ENCODE measurements at regions not wholly inside any gene's neighbourhood (a gene's known extent, or its start where the extent isn't known, plus 50 kb on each side); places are given as distances from the start of the nearest gene placed in this dataset.
"Not testable (repeated sequence)": the region's sequence is repeated elsewhere in the genome, so short reads cannot be mapped to it uniquely, and the experiment has no call there.

DNA sequence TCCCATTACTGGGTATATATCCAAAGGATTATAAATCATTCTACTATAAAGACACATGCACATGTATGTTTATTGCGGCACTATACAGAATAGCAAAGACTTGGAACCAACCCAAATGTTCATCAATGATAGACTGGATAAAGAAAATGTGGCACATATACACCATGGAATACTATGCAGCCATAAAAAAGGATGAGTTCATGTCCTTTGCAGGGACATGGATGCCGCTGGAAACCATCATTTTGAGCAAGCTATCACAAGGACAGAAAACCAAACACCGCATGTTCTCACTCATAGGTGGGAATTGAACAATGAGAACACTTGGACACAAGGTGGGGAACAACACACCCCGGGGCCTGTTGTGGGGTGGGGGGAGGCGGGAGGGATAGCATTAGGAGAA lies 57.0 kb upstream of the NEUROD1 start:
- DNase-seq, result not testable (repeated sequence)

DNA sequence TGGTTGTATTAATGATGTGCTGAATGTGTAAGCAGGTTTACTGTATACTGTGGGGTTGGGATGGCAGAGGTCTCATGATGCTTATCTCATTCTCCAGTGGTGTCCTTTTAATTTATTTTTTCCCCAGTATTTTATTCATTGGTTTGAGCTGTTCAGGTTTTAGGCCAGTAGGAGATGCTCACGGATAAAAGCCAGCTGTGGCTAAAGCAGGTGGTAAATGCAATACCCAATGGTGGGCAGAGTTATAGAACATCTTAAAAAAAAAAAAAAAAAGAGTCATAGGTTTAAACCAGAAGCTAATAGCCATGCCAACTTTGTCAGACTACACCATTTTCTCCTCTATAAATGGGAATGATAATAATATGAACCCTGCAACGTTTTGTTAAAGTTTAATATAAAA lies 57.8 kb upstream of the NEUROD1 start:
- DNase-seq, result no peak

DNA sequence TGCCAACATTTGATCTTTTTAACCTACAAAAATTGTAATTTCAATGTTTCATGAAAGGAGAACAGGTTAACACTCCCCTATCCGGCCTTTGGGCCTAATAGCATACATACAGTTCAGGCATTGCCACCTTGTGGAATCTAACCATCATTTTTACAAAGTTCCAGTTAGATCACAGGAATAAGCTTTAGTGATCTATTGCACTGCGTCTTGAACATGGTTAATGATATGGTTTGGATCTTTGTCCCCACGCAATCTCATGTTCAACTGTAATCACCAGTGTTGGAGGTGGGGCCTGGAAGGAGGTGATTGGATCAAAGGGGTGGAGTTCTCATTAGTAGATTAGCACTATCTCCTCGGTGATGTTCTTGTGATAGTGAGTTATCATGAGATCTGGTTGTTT lies 58.2 kb upstream of the NEUROD1 start:
- no peak for DNase-seq

DNA sequence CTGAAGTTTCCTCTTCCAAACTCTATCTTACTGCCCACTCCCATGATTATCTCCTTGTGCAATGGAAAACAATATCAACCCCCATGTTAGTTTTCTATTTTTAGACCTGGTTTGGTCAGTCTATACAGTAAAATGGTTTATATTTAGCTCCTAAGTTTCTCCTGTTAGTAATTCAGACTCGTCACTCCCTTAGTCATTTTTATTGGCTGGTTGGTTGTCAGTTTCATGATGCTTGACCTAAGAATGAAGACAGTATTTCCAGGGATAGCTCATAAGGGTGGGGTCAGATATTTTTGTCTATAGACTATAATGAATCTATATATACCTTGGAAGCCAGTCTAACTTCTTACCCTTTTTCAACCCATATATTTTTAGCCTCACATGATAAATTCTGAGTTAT lies 61.4 kb upstream of the NEUROD1 start:
- DNase-seq, result no peak

DNA sequence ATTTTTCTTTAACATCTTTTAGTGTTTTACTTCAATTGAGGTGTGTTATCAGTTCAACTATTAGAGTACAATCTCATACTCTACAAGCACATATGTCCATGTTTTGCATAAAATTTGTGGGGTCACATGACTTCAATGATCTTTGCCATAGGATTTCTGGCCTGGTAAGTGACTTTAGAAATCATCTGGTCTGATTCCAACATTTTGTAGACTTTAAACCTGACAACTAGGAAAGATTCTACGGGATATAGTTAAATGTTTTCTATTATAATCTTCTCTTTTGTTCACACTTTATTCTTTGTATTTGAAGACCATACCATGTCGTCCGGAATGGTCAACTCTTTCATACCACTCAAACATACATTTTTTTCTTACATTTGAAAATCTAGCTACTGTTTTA lies 62.0 kb upstream of the NEUROD1 start:
- no peak for DNase-seq

DNA sequence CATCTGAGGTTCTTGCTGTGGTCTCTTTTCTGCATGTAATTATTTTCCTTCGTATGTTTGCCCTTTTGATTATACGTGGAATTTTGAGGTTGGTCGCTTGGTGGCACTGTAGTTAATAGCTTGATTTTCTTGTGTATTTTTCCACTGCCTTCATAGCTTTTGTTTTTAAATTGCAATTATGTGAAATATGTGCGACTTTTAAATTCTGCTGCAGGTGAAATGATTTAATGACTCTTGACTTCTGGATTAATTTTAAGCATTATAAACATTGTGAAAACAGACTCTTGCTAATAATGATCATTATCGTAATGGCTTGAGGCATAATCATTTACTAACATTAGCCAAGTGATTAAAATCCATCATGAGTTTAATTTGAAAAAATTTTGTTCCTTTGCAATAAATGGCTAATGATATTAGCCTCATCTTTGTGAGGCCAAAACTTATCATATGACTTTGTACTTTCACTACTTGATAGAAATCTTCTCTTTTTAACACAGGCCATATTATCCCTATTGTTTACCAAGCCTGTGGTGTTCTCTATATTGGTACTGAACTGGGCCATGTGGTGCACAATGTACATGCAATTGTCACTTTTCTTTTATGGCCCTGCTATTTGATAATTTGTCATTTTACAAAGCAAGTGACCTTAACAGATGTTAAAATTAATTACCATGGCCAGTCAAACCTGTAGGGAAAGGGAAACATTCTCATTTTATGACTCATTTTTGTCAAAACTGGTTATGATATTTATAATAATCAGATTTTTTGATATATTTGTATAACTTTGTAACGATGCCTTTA lies 62.8 kb upstream of the NEUROD1 start:
- DNase-seq, result peak; percentile 32

DNA sequence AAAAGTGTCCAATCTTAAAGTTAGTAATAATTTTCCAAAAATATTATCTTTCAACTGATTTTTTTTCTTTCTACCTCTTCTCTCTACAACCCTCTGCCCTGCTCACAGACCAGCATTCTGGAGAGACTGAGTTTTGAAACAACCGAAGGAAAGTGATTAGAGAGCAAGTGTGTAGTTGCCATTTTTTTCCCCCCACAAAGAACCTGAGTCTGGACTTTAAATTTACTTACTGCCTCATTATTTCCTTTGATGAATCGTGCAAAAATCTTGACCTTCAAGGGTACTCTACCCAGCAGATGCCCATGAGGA lies 63.4 kb upstream of the NEUROD1 start:
- DNase-seq, result no peak

DNA sequence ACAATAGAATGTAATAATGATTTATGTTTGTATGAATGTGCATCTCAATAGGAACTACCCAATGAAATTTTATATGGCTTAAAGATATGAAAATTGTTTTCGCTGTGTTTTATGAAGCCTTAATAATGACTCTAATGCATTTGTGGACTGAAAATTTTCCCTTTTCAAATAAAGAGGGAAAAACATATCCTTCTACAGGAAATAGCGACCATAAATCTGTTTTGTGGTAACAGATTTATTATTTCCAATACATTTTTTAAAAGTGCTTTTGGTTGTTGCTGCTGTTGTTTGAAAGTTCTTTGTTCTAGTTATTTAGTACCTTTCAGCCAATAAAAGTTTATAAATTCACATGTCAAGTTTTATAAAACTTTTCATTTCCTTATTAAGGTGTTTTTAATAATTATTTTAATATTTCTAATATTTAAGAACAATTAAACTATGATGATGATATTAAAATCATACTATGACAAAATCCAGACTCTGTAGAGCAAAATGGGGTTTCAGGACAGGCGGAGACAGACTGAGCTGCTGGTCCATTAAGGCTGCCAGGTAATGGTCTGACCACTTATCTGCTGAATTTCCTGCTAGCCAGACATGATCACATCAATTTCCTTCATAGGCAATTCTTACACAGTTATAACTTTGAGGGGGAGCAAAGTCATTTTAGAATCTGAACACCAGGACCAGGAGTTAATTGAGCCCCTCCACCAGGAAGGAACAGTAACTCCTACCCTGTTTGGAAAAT lies 65.7 kb upstream of the NEUROD1 start:
- DNase-seq, result no peak

DNA sequence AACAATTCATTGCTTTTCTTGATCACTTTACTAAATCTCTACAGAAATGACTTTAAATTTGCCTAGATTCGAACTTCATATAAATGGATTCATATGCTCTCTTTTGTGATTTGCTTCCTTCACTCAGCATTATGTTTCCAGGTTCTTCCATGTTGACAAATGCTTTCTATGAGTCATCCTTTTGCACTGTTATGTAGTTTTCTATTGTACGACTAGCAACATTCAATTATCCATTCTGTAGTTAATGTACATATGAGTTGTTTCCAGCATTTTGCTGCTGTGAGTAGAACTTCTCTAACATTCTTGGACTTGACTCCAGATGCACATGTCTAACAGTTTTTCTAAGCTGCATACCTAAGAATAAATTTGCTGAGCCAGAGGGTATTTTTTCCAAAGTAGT lies 66.5 kb upstream of the NEUROD1 start:
- no peak for DNase-seq

DNA sequence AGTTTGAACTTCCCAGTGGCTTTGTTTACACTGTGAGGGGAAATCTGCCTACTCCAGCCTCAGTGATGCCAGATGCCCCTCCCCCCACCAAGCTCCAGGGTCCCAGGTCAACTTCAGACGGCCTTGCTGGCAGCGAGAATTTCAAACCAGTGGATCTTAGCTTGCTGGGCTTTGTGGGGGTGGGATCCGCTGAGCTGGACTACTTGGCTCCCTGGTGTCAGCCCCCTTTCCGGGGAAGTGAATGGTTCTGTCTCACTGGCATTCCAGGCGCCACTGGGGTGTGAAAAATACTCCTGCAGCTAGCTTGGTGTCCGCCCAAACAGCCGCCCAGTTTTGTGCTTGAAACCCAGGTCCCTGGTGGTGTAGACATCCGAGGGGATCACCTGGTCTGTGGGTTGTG lies 70.0 kb upstream of the NEUROD1 start:
- DNase-seq, result no peak

DNA sequence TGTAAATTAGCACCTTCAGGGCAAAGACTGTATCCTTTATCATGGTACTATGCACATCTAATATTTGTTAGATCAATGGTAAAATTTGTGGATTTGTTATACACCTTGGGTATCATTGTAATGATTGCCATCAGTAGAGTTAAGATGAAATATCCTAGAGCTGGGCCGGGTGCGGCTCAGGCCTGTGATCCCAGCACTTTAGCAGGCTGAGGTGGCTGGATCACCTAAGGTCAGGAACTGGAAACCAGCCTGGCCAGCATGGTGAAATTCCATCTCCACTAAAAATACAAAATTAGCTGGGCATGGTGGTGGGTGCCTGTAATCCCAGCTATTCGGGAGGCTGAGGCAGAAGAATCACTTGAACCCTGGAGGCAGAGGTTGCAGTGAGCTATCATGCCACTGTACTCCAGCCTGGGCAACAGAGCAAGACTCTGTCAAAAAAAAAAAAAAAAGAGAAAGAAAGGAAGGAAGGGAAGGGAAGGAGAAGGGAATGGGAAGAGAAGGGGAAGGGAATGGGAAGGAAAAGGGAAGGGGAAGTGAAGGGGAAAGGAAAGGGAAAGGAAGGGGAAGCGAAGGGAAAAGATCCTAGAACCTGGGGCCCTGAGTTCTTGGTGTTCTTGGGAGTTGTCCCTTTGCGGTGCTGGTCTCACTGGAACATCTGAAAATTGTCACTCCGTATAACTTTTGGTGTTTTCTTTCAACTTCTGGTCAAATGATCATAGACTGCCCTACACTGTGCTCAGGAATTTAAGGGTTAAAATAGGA lies 71.1 kb upstream of the NEUROD1 start:
- DNase-seq, result no peak

DNA sequence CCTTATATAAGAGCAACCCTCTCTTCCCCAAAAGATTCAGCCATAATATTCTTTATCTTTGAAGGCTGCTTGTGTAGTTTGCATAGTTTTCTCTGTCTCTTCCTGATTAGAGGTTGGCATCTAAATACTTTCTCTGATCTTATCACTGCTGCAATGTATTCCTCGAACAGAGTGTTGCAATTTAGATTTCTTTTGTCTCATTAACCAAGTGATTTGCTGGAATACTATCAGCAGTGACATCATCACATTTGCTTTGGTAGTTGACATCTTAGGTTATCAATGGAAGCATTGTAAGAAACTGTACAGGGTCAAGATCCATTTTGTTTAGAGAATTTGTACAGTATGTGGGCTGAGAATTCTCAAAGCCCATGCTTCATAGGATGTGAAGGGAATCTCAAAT lies 72.0 kb upstream of the NEUROD1 start:
- no peak for DNase-seq

DNA sequence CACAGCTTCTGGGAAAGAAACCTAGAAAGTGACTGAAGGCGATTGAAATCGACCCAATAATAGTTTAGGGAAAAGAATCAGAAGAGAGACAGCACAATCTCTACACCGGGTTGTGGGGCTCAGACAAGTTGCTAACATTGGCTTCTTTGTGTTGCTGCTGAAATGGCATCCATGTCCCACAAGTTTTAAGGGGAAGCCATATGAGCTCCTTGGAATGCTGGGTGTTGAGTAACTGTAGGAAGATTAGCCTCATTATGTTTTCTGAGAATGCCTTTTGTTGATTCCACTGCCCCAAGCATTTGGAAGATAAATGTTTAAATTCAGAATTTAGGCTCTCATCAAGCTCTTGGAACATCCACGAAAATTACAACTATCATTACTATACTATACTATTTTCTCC lies 73.4 kb upstream of the NEUROD1 start:
- DNase-seq, result no peak

DNA sequence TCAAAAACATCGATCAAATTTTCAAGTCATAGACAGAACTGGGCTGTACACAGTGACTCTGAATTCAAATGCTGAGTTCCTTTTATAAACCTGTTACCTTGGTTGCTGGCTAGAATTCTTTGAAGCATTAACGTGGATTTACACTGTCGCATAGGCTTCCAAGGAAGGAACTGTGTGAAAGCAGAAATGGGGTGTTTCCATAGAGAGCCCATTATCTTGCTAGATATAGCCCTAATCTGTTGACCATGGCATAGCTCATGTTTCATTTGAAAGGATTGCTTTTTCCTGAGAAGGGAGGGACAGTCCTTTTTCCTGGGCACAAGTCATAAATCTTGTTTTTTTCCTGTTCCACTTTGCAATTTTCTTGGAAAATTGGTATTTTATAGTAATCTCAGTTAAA lies 73.8 kb upstream of the NEUROD1 start:
- no peak for DNase-seq

DNA sequence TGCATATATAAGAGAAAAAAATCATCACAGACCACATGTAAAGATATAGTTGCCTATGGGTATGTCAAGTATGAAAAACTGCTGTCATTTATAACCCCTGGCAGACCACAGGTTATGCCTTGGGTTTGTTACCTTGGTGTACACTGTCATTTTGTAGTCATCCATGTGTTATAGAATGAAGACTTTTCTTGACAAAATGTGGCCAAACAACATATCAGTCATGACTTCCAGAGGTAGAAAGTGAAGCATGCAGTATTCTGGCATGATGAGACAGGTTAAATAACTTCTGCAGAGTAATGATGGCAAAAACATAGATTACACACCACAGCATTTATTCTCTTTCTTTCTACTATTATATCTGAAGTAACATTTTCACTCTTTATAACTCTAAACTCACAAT lies 74.9 kb upstream of the NEUROD1 start:
- DNase-seq, result no peak

DNA sequence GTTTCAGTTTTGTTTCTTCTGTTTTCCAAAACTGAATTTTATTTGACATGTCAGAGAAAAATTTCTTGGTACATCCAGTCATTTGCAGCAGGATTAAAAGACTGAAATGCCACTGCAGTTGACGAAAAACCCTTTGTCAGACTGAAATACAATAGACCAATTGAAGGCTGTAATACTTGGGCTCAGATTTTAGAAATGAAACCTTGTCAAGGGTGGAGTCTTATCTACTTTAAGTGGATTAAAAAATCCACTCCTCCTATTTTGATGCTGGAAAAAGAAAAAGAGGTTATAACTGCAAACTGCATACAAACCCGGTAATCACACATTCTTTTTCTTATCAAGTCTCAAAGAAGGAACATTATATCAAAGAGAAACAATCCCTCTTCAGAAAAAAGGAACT lies 80.2 kb upstream of the NEUROD1 start:
- DNase-seq, result no peak

DNA sequence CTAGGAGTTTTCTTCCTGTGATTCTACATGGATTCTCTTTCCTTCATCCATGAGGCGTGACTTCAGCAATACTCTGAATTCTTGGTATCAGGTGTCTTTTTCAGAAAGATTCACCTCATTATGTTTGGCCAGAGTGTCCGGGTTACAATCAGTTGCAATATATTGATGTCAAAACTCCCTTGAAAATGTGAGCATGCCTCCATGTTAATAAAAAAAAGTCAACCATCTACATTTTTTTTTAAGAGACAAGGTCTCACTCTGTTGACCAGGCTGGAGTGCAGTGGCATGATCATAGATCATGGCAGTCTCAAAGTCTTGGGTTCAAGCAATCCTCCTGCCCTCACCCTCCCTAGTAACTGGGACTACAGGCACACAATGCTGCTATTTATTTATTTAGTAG lies 80.9 kb upstream of the NEUROD1 start:
- DNase-seq, result no peak

DNA sequence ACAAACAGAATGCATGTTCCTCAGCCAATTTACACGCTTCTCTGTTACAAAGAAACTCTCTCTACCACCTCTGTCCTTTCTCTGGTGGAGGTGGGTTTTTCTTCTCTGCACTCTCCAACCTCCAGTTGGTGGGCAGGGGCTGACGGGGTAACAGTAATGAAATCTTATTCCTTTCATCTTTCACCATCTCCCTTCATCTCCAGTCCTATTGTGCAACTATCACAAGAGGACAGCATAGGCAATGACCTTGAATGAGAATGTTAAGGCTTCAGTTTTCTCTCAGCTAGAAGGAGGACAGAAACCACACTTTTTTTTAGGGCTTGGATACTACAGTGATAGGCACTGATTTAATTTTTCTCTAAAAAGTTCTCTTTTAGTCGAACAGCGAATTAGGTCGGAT lies 81.7 kb upstream of the NEUROD1 start:
- DNase-seq, result no peak

DNA sequence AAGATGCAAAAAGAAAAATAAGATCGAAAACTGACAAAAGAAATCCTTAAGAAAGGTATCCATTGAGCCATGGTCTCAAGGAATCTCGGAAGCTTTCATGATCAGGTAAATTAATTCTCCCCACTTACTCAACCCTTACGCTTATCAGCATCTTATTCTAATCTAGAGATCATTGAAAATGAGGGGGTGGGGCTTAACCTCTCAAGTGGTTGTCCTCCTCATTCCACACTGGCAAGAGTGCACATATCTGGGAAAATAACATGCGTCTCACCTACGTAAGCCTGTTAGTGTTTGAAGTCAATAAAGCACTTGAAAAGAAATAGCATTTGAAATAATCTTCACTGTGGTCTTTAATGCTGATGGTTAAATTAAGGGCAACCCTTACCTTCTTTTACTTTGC lies 82.5 kb upstream of the NEUROD1 start:
- no peak for DNase-seq

DNA sequence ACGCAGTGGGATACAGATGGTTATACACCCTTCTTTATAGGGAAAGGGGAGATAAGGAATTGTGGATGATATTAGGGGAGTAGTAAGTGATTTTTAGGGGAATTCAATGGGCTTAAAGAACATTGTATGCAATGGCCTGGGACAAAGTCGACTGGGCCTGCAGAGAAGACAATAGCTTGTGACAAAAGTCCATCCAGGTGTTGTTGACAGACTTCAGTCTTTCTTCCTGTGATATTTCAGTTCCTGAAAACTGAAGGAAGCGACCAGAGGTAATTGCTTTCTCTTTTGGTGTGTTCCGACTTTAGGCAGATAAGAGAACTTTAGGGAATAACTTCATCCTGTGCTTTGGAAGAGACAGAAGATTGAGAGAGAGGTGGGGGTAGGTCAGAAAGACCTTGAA lies 83.1 kb upstream of the NEUROD1 start:
- no peak for DNase-seq

DNA sequence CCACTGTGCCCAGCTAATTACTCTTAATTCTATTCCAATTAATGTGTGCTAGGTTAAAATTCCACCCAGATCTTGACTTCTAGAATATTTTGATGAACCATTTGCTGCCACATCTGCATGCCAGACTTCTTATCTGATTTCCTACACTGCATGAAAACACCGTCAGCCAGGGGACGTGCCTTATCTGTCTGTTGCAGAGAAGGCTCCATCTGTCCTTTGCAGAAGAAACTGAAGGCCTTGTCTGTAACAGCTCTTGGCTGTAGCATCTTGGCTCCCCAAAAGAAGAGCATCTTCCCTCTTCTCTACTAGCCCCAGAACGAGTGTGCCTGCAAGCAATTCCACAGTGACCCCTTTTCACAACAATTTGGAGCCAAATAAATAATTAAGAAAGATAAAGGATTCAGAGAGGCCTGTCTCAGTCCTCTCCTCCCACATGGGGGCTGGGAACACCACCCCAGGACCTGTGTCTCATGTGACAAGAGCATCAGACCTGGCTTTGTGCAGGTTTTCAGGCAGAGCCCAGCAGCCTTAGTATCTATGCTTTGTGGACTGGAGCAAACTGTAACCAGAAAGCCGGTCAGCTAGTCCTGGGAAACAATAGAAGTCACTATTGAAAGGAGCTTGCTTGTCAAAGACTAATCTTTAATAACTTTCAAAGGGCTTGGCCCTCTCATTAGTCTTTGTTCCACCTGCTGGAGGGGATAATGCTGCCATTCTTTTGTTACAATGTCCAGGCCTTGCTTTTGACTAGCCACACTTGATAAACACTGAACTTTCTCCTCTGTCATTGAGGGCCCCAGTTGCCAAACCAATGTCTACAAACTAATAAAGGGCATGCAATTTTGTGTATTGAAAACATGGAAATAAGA lies 84.0 kb upstream of the NEUROD1 start:
- no peak for DNase-seq

DNA sequence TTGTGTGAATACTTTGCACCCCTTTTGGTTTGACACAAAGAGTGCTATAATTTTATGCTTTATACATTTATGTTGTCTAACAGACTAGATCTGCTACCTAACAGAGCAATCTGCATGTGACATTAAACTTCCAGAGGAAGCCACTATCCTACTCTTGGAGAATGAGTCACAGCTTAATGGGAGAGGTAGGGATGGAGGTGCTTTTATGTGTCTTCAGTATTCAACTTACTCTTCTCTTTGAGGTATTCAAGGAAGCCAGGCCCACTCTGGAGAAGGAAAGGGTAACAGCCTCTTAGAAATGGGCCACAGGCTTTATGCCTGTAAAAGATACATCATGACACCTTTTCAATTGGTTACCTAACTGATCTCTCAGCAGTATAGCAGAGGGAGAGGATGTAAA lies 85.8 kb upstream of the NEUROD1 start:
- DNase-seq, result no peak

DNA sequence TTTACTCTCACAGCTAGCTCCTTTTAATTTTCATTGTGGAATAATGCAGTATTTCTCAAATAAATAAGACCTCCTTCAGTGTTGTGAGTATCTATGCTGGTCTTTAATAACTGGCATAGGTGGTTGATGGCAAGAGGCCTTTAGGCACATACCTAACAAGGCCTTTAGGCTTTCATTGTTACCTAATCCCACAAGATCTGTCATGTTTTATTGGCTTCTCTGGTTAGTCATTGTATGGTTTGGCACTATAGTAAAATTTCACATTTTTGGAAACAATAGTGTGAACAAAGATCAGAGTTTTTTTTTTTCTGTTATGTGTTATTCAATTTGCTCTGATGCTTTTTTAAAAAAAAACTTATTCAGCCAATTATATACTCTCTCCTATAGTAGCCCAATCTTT lies 89.8 kb upstream of the NEUROD1 start:
- DNase-seq, result no peak

Data from NCI-H2171 (cell line).